ENCODE measurements at regions not wholly inside any gene's neighbourhood (a gene's known extent, or its start where the extent isn't known, plus 50 kb on each side); places are given as distances from the start of the nearest gene placed in this dataset.
A peak's percentile ranks its signal among the peaks of the same experiment; 100 is the strongest.
"Not testable (repeated sequence)": the region's sequence is repeated elsewhere in the genome, so short reads cannot be mapped to it uniquely, and the experiment has no call there.

- Histone ChIP-seq H3K27me3 (replicated peaks) (no peaks in the 10 kb centered on the region), H3K9me3 (replicated peaks) (no peaks in the 10 kb centered on the region; the same call in none of the 2 replicates), H3K36me3 (no peaks in the 10 kb centered on the region), H3K27ac (no peak overlapping the region), H3K4me1 (replicated peaks) (no peaks in the 10 kb centered on the region), H3K4me3 (no peak overlapping the region)
- DNase-seq (ENCODE audit: low read depth in 1 of 2, low spot score in 2 of 2) = no peak
These were observed 950.1 kb downstream of the TRIB2 start for GRCh38 chr2:13666582-13667414.

- no peak overlapping the region for H3K4me3 ChIP-seq
- H3K9me3 ChIP-seq (replicated peaks) = no peaks in the 10 kb centered on the region; the same call in none of the 2 replicates
- no peak for DNase-seq (ENCODE audit: low read depth in 1 of 2, low spot score in 2 of 2)
- no peaks in the 10 kb centered on the region for H3K27me3 ChIP-seq (replicated peaks)
- no peak overlapping the region for H3K27ac ChIP-seq
- no peaks in the 10 kb centered on the region for H3K4me1 ChIP-seq (replicated peaks)
- no peaks in the 10 kb centered on the region for H3K36me3 ChIP-seq
These were observed 950.6 kb downstream of the TRIB2 start for GRCh38 chr2:13667415-13667757.

GRCh38 chr2:13669607-13670006 is 952.9 kb downstream of the TRIB2 start:
- H3K27ac ChIP-seq = no peak overlapping the region
- no peak for DNase-seq (ENCODE audit: low read depth in 1 of 2, low spot score in 2 of 2)
- H3K27me3 ChIP-seq (replicated peaks) = no peaks in the 10 kb centered on the region
- H3K4me1 ChIP-seq (replicated peaks) = no peaks in the 10 kb centered on the region
- H3K36me3 ChIP-seq = no peaks in the 10 kb centered on the region
- no peak overlapping the region for H3K4me3 ChIP-seq
- no peaks in the 10 kb centered on the region; the same call in none of the 2 replicates for H3K9me3 ChIP-seq (replicated peaks)

GRCh38 chr2:13673821-13674220 is 957.1 kb downstream of the TRIB2 start:
- not testable (repeated sequence) for DNase-seq (ENCODE audit: low read depth in 1 of 2, low spot score in 2 of 2); H3K27me3 ChIP-seq (replicated peaks); H3K36me3 ChIP-seq

GRCh38 chr2:13676269-13676668 is 956.2 kb upstream of the LRATD1 start:
- Histone ChIP-seq H3K9me3 (replicated peaks) (no peaks in the 10 kb centered on the region; the same call in none of the 2 replicates), H3K4me3 (no peak overlapping the region), H3K27me3 (replicated peaks) (no peaks in the 10 kb centered on the region), H3K36me3 (no peaks in the 10 kb centered on the region), H3K27ac (no peak overlapping the region), H3K4me1 (replicated peaks) (no peaks in the 10 kb centered on the region)
- peak in 1 of 2 experiments; percentile 20 for DNase-seq (ENCODE audit: low read depth in 1 of 2, low spot score in 2 of 2)

More at GRCh38 chr2:13673821-13674220, 957.1 kb downstream of the TRIB2 start:
- not testable (repeated sequence) for H3K4me3 ChIP-seq; H3K4me1 ChIP-seq (replicated peaks); H3K27ac ChIP-seq; H3K9me3 ChIP-seq (replicated peaks)

GRCh38 chr2:13681936-13682335 is 950.6 kb upstream of the LRATD1 start:
- DNase-seq (ENCODE audit: low read depth in 1 of 2, low spot score in 2 of 2) = no peak
- H3K4me3 ChIP-seq = no peak overlapping the region

GRCh38 chr2:13682540-13683272 is 949.8 kb upstream of the LRATD1 start:
- Histone ChIP-seq H3K27me3 (replicated peaks) (no peaks in the 10 kb centered on the region), H3K4me3 (no peak overlapping the region), H3K36me3 (no peaks in the 10 kb centered on the region), H3K4me1 (replicated peaks) (no peaks in the 10 kb centered on the region), H3K27ac (no peak overlapping the region), H3K9me3 (replicated peaks) (no peaks in the 10 kb centered on the region; the same call in 1 of the 2 replicates)
- no peak for DNase-seq (ENCODE audit: low read depth in 1 of 2, low spot score in 2 of 2)

More at GRCh38 chr2:13681936-13682335, 950.6 kb upstream of the LRATD1 start:
- Histone ChIP-seq H3K9me3 (replicated peaks) (no peaks in the 10 kb centered on the region; the same call in 1 of the 2 replicates), H3K36me3 (no peaks in the 10 kb centered on the region), H3K4me1 (replicated peaks) (no peaks in the 10 kb centered on the region), H3K27ac (no peak overlapping the region), H3K27me3 (replicated peaks) (no peaks in the 10 kb centered on the region)

GRCh38 chr2:13686262-13686661 is 946.3 kb upstream of the LRATD1 start:
- no peak for DNase-seq (ENCODE audit: low read depth in 1 of 2, low spot score in 2 of 2)
- H3K27me3 ChIP-seq (replicated peaks) = no peaks in the 10 kb centered on the region
- no peaks in the 10 kb centered on the region; the same call in 1 of the 2 replicates for H3K9me3 ChIP-seq (replicated peaks)
- H3K4me1 ChIP-seq (replicated peaks) = no peaks in the 10 kb centered on the region
- H3K27ac ChIP-seq = no peak overlapping the region
- H3K4me3 ChIP-seq = no peak overlapping the region
- no peaks in the 10 kb centered on the region for H3K36me3 ChIP-seq

- no peaks in the 10 kb centered on the region for H3K27me3 ChIP-seq (replicated peaks)
- H3K36me3 ChIP-seq = no peaks in the 10 kb centered on the region
- H3K9me3 ChIP-seq (replicated peaks) = peaks cover 4% of the 10 kb centered on the region; the same call in 1 of the 2 replicates
- H3K4me3 ChIP-seq = no peak overlapping the region
- no peaks in the 10 kb centered on the region for H3K4me1 ChIP-seq (replicated peaks)
- no peak overlapping the region for H3K27ac ChIP-seq
- DNase-seq (ENCODE audit: low read depth in 1 of 2, low spot score in 2 of 2) = no peak
These were observed 937.8 kb upstream of the LRATD1 start for GRCh38 chr2:13694673-13695072.

- Histone ChIP-seq H3K4me3 (no peak overlapping the region), H3K27me3 (replicated peaks) (0 out of 2 replicates have a peak, but pooled peaks cover 3% of the 10 kb centered on the region), H3K4me1 (replicated peaks) (no peaks in the 10 kb centered on the region), H3K9me3 (replicated peaks) (peaks cover 4% of the 10 kb centered on the region), H3K27ac (no peak overlapping the region), H3K36me3 (no peaks in the 10 kb centered on the region)
- DNase-seq (ENCODE audit: low read depth in 1 of 2, low spot score in 2 of 2) = no peak
These were observed 935.9 kb upstream of the LRATD1 start for GRCh38 chr2:13696601-13697000.

- no peak overlapping the region for H3K27ac ChIP-seq
- H3K4me1 ChIP-seq (replicated peaks) = no peaks in the 10 kb centered on the region
- H3K36me3 ChIP-seq = no peaks in the 10 kb centered on the region
- no peak overlapping the region for H3K4me3 ChIP-seq
- H3K27me3 ChIP-seq (replicated peaks) = 0 out of 2 replicates have a peak, but pooled peaks cover 4% of the 10 kb centered on the region
- no peak for DNase-seq (ENCODE audit: low read depth in 1 of 2, low spot score in 2 of 2)
- H3K9me3 ChIP-seq (replicated peaks) = no peaks in the 10 kb centered on the region; the same call in 1 of the 2 replicates
These were observed 933.7 kb upstream of the LRATD1 start for GRCh38 chr2:13698847-13699246.

GRCh38 chr2:13699939-13700338 is 932.6 kb upstream of the LRATD1 start:
- H3K27me3 ChIP-seq (replicated peaks); H3K36me3 ChIP-seq; H3K4me3 ChIP-seq; H3K9me3 ChIP-seq (replicated peaks); H3K4me1 ChIP-seq (replicated peaks); H3K27ac ChIP-seq; DNase-seq (ENCODE audit: low read depth in 1 of 2, low spot score in 2 of 2): not testable (repeated sequence)

- Histone ChIP-seq H3K9me3 (replicated peaks) (peaks cover 4% of the 10 kb centered on the region), H3K27me3 (replicated peaks) (no peaks in the 10 kb centered on the region), H3K27ac (no peak overlapping the region), H3K4me1 (replicated peaks) (no peaks in the 10 kb centered on the region), H3K36me3 (no peaks in the 10 kb centered on the region), H3K4me3 (no peak overlapping the region)
- no peak for DNase-seq (ENCODE audit: low read depth in 1 of 2, low spot score in 2 of 2)
These were observed 921.4 kb upstream of the LRATD1 start for GRCh38 chr2:13711154-13711553.

- Histone ChIP-seq H3K27ac (no peak overlapping the region), H3K4me1 (replicated peaks) (no peaks in the 10 kb centered on the region), H3K4me3 (no peak overlapping the region), H3K36me3 (no peaks in the 10 kb centered on the region), H3K9me3 (replicated peaks) (peaks cover 4% of the 10 kb centered on the region), H3K27me3 (replicated peaks) (no peaks in the 10 kb centered on the region)
- DNase-seq (ENCODE audit: low read depth in 1 of 2, low spot score in 2 of 2) = no peak
These were observed 918.1 kb upstream of the LRATD1 start for GRCh38 chr2:13714466-13714865.

Measured in SJSA1 (cell line).